ENCODE measurements at regions not wholly inside any gene's neighbourhood (a gene's known extent, or its start where the extent isn't known, plus 50 kb on each side); places are given as distances from the start of the nearest gene placed in this dataset.

- DNase-seq (ENCODE audit: low read depth): no peak
Observed at GRCh38 chr1:95431235-95431634, 197.2 kb downstream of the RWDD3 start.

DNA sequence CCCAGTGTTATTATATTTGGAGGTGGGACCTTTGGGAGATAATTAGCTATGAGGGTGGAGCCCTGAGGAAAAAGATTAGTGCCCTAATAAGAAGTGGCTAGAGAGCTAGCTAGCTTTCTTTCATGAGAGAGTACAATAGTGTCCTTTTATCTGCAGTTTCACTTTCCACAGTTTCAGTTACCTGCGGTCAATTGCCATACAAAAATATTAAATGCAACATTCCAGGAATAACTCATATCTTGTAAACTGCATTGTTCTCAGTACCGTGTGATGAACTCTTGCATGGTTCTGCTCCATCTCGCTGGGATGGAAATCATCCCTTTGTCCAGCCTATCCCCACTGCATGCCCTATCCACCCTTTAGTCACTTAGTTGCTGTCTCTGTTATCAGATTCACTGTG is 201.6 kb downstream of the RWDD3 start:
- no peak for DNase-seq (ENCODE audit: low read depth)

DNA sequence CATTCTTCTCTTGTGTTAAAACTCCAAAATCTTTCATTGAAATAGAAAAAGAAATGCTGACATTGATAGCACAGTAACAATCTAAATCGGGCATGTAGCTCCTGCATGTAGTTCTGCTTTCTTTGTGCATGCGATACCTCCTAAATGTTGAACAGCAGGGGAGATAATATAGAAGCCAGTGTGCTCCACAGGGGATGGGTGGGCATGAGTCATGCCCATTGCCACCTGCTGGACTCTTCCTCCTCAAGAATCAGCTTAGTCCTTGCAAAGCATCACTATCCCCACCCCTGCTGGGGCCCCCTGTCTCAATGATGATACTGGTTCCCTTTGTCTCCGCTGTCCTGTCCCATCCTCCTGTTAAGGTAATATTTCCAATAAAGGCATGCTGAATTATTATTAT is 203.0 kb downstream of the RWDD3 start:
- DNase-seq (ENCODE audit: low read depth): no peak

GRCh38 chr1:95437781-95438180 is 203.8 kb downstream of the RWDD3 start:
- DNase-seq (ENCODE audit: low read depth): no peak

- no peak for DNase-seq (ENCODE audit: low read depth)
Observed at GRCh38 chr1:95438218-95438948, 204.4 kb downstream of the RWDD3 start.

- DNase-seq (ENCODE audit: low read depth): no peak
Observed at GRCh38 chr1:95440511-95440910, 206.5 kb downstream of the RWDD3 start.

GRCh38 chr1:95449516-95449915 is 215.5 kb downstream of the RWDD3 start:
- no peak for DNase-seq (ENCODE audit: low read depth)

GRCh38 chr1:95451054-95451453 is 217.0 kb downstream of the RWDD3 start:
- no peak for DNase-seq (ENCODE audit: low read depth)

DNA sequence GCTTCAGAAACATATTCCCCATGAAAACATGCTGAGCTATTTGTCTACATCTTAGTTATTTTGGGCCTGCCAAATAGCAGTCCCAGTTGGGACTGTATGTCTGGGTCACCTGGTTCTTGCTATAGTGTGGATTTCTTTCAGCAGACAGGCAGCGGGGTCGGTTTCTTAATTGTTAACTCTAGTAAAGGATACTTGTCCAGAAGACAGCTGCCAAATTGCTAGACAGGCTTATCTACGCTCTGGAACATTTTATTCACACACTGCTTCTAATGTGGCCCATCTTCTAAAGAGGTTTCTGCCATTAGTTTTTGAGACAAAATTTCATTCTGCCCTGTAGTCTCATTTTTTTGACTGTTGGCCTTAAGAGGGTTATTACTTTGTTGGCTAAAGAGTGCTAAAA is 217.9 kb downstream of the RWDD3 start:
- DNase-seq (ENCODE audit: low read depth): no peak

DNA sequence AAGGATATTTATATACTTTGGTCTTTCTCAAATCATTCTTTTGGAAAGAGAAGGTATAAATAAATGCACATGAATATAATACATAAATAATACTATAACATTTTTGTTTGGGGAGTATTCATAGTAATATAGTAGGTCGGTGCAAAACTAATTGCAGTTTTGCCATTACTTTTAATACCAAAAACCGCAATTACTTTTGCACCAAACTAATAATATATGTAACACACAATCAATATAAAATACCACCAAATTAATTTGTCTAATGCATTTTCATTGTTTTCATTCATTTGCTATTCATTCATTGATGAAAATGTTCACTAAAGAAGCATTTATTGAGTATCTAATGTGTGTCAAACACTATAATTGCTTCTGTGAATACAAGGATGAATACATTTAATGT is 219.0 kb downstream of the RWDD3 start:
- DNase-seq (ENCODE audit: low read depth): no peak

GRCh38 chr1:95467036-95467435 is 233.0 kb downstream of the RWDD3 start:
- no peak for DNase-seq (ENCODE audit: low read depth)

DNA sequence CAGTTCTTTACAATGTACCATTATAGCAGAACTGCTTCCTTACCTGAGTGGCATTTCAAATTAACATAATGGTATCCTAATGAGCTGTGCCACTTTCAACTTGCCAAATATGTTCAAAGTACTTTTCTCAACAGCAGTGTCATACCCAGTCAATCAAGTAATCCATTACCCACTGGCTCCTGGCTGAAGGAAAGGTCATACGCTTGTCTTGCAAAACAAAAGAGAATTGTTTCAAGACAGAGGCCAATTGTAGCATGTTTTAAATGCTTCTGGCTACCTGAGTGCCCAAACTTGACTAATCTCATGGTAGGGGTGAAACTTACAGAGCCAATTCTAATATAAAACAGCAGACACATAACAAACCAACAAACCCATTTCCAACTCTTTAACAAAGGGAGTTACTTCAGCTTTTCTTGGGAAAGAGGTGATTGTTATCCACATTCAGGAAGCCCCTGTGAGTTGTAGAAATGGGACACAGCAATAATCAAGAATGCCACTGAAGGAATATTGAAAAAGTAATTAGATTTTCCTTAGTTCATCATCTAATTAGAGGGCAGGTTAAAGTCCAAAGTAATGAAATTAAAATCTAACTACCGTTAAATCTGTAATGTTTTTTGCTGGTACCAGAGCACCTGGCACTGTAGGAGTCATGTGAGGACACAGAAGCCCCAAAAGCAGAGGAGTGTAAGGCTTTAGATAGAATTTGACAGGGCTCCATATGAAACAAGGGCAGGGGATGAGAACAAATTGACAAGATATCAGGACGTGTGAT is 241.9 kb downstream of the RWDD3 start:
- DNase-seq (ENCODE audit: low read depth): no peak

DNA sequence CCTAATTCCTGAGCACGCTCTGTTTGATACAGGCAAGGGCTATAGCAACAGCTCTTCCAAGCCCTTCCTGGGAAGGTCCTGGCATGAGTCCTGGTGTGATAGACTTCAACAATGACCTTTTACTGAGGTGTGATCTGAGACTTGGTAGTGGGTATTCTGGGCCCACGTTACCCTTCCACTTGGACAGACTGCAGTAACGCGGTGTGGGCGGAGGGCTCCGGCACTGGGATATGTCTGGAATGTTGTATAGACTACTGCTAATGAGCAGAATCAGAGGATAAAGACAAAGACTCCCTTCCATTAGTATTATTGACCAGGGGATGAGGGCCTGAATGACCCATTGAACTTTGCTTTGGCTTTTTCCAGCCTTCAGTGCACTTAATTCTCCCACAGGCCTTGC is 262.3 kb downstream of the RWDD3 start:
- DNase-seq (ENCODE audit: low read depth): no peak

GRCh38 chr1:95496773-95497172 is 262.8 kb downstream of the RWDD3 start:
- no peak for DNase-seq (ENCODE audit: low read depth)

- no peak for DNase-seq (ENCODE audit: low read depth)
Observed at GRCh38 chr1:95497566-95497965, 263.6 kb downstream of the RWDD3 start.

GRCh38 chr1:95503278-95504030 is 269.4 kb downstream of the RWDD3 start:
- DNase-seq (ENCODE audit: low read depth): no peak

DNA sequence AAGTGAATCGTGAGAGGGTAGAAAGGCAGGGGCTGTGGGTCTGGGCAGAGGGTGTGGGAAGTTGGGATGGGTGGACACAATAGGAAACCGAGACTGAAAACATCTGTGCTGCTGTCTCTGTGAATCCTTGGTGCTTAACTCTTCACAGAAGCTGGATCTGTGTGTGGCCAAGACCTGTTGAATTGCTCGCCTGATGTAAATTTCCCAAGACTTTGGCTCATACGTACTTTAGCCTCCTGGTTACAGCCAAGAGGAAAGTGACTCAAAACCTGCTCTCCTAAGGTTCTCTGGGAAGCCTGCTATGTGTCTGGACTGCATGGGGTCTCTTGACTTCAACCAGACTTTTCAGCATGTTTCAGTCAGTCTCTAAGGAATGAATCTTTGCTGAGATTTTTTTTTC is 270.3 kb downstream of the RWDD3 start:
- no peak for DNase-seq (ENCODE audit: low read depth)

DNA sequence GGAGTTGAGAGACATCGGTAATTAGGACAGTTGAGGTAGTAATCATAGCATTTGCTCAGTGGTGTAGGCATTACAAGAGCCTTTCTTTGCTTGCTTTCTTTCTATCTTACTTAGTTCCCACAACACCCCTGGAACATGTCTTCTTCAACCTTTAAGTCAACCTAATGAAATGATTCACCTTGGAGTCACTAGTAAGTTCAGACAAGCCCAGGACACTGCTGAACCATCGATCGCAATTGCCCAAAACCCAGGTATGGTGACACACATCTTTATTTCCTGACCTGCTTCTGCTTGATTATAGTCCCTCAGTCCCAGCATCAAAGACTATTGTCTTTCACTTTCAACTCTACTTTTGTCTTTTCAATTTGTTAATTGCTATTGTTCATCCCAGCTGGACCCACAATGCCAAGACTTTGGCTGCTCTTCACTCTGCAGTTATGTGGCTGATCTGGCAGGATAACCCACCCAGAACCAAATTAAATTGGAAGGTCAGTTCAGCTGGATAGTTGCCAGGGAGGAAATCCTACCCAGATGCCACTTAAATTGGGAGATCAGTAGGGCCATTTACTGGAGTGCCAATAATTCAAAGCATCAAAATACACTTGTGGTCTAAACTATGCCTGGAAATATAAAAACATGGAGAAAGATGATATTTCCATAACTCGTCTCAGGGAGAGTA is 272.9 kb downstream of the RWDD3 start:
- DNase-seq (ENCODE audit: low read depth): no peak

- no peak for DNase-seq (ENCODE audit: low read depth)
Observed at GRCh38 chr1:95509989-95510388, 276.0 kb downstream of the RWDD3 start.

DNA sequence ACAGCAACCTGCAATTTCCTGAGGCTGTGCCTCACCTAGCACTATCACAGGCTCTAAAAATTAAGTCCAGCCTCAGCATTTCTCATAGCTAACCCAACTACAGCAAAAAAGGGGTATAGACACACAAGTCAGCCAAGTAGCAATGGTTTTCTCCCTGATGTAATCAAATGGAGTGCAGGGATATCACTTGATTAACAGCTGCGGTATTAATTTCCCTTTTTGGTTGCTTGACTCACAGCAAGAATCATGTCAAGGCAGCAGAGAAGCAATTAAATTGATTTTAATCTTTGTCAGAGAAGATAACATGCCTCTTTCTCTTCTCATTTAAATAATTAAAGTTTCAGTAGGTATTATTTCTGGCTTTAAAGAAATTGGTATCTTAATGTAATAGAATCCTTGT is 278.9 kb downstream of the RWDD3 start:
- DNase-seq (ENCODE audit: low read depth): no peak

DNA sequence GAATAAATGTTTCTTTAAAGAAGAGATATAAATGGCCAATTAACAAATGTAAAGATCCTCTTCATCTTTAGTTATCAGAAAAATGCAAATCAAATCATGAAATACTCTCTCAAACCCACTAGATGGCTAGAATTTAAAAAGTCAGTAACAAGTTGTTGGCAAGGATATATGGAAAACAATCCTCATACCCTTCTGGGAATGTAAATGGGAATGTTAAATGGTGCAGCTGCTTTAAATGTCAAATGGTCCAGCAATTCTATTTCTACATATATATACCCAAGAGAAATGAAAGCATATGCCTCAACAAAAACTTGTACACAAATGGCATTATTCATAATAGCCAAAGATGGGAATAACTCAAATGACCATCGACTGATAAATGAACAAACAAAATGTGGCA is 283.5 kb downstream of the RWDD3 start:
- DNase-seq (ENCODE audit: low read depth): no peak

DNA sequence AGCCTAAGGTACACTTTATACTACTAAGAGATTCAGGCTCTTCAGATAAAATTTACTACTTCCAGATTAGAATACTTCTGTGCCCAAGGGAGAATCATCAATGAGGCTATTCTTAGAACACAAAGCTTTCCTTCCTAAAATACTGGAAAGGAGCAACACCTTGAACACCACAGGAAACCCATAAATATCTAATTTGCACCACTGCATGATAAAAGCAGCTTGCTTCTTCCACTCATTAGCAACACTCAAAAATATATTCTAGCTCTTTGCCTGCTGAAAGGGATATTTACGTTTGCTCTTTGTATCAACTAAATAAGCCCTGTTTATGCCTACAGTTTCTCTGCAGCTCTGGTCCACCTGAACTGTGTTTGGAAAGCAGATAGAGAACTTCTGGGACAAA is 284.3 kb downstream of the RWDD3 start:
- DNase-seq (ENCODE audit: low read depth): no peak

Data from iris pigment epithelial cell (primary cell).